ENCODE measurements at regions not wholly inside any gene's neighbourhood (a gene's known extent, or its start where the extent isn't known, plus 50 kb on each side); places are given as distances from the start of the nearest gene placed in this dataset.

- TF ChIP-seq CTCF (IDR thresholded peaks at IDR 0.05) = no peak
- TF ChIP-seq POLR2A (IDR thresholded peaks at IDR 0.05) = no peak
Observed at GRCh38 chrY:7728935-7729317, 817.4 kb upstream of the AMELY start.
